Suprapubic skin (tissue), 3 donors: ENCODE measurements at regions not wholly inside any gene's neighbourhood (a gene's known extent, or its start where the extent isn't known, plus 50 kb on each side); places are given as distances from the start of the nearest gene placed in this dataset.

ENCODE experiments used
- EP300 ChIP-seq: sonication (generic); formaldehyde crosslinking; IDR thresholded peaks from one replicate; pipeline ENCODE4 v1.6.1; 2017; ENCODE audit warnings: antibody characterized with exemption
- TF ChIP-seq, protein P1 (sequence below), 2 donors: fragments of 200-600 bp in 1 of 2; fragments of 450-650 bp in 1 of 2; sonication (generic) in 1 of 2; IDR thresholded peaks; one replicate each; pipeline ENCODE4 v1.5.1; 2016 to 2019; ENCODE audit warnings: antibody characterized with exemption in 2 of 2, mild to moderate bottlenecking in 1 of 2, moderate library complexity in 1 of 2

- TF ChIP-seq, protein P1, sequence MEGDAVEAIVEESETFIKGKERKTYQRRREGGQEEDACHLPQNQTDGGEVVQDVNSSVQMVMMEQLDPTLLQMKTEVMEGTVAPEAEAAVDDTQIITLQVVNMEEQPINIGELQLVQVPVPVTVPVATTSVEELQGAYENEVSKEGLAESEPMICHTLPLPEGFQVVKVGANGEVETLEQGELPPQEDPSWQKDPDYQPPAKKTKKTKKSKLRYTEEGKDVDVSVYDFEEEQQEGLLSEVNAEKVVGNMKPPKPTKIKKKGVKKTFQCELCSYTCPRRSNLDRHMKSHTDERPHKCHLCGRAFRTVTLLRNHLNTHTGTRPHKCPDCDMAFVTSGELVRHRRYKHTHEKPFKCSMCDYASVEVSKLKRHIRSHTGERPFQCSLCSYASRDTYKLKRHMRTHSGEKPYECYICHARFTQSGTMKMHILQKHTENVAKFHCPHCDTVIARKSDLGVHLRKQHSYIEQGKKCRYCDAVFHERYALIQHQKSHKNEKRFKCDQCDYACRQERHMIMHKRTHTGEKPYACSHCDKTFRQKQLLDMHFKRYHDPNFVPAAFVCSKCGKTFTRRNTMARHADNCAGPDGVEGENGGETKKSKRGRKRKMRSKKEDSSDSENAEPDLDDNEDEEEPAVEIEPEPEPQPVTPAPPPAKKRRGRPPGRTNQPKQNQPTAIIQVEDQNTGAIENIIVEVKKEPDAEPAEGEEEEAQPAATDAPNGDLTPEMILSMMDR (IDR thresholded peaks at IDR 0.05): no peak
- TF ChIP-seq EP300: no peak
These were observed 117.5 kb upstream of the GRID2 start for GRCh38 chr4:92186239-92186638.
